Neutrophil (primary cell): ENCODE measurements at regions not wholly inside any gene's neighbourhood (a gene's known extent, or its start where the extent isn't known, plus 50 kb on each side); places are given as distances from the start of the nearest gene placed in this dataset.

Experiments used
- H3K27ac ChIP-seq: fragments of 200-600 bp; sonication (generic); 2 replicates; pipeline ENCODE4 v1.5.1; 2016; ENCODE audit warnings: mild to moderate bottlenecking, moderate library complexity
- H3K27me3 ChIP-seq: fragments of 200-600 bp; sonication (generic); 2 replicates; pipeline ENCODE4 v1.6.0; 2016; ENCODE audit warnings: mild to moderate bottlenecking
- H3K36me3 ChIP-seq: fragments of 200-600 bp; sonication (generic); 2 replicates; pipeline ENCODE4 v1.5.1; 2017
- H3K4me1 ChIP-seq, 2 experiments: fragments of 200-600 bp in 1 of 2; sonication (generic) in 1 of 2; 1 replicate in 1 of 2; 2 replicates in 1 of 2; pipeline versions ENCODE4 v1.5.1 to v1.6.1; 2013 to 2016; ENCODE audit warnings: low read depth in 1 of 2, low read length in 1 of 2, mild to moderate bottlenecking in 1 of 2, moderate library complexity in 1 of 2; ENCODE audit not compliant: control insufficient read depth in 1 of 2, insufficient read depth in 1 of 2
- H3K4me3 ChIP-seq, 2 experiments: fragments of 200-600 bp in 1 of 2; sonication (generic) in 1 of 2; 1 replicate in 1 of 2; 2 replicates in 1 of 2; pipeline ENCODE4 v1.5.1; 2013 to 2016; ENCODE audit warnings: low read depth in 1 of 2, low read length in 1 of 2, mild to moderate bottlenecking in 1 of 2, moderate library complexity in 1 of 2
- H3K9me3 ChIP-seq: fragments of 200-600 bp; sonication (generic); 2 replicates; pipeline ENCODE4 v1.5.1; 2016
- CTCF ChIP-seq: fragments of 200-600 bp; sonication (generic); IDR thresholded peaks from 2 replicates; pipeline ENCODE4 v1.5.1; 2016; ENCODE audit warnings: antibody characterized with exemption

DNA sequence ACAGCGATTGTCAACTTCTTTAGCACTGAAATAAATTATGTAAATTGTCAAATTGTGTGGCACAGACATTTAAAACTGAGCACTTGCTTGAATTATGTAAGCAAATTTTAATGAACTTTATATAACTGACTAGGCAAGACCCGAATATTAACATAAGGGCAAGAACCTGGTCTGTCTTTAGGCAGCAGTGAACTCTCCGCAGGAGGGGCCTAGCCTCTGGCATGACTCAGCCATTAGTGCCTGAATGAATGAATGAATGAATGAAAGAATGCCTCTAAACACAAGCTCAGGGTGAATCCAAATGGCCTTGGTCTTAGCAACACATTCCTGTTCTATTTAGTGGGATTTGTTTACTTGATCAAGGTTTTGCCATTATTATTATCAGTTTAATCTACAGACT, 654.7 kb upstream of the ARGLU1 start:
- Histone ChIP-seq H3K9me3 (no peaks in the 10 kb centered on the region), H3K27me3 (no peaks in the 10 kb centered on the region), H3K4me1 (no peaks in the 10 kb centered on the region), H3K4me3 (no peak overlapping the region), H3K36me3 (no peaks in the 10 kb centered on the region), H3K27ac (no peak overlapping the region)
- TF ChIP-seq CTCF = no peak

- Histone ChIP-seq H3K27me3 (no peaks in the 10 kb centered on the region), H3K36me3 (no peaks in the 10 kb centered on the region), H3K4me1 (no peaks in the 10 kb centered on the region), H3K4me3 (no peak overlapping the region), H3K9me3 (no peaks in the 10 kb centered on the region), H3K27ac (no peak overlapping the region)
- no peak for TF ChIP-seq CTCF
These were observed 652.3 kb upstream of the ARGLU1 start for GRCh38 chr13:107220245-107220644.

DNA sequence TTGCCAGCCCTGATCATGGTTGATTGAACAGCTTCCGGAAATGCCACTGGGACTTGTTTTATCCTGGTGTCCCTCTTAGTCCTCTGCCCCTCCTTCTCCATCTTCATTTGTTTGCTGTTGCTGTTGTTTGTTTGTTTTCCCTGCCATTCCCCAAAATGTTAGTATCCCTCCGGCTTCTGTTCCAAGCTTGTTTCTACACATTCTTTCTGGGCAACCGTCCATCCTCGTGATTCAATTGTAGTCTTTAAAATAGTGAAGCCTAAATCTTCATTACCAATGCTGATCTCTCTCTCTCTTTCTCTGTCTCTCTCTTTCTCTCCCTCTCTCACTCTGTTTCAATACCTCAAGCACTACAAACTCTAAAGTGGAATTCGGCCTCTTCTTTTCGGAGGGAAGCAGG, 649.3 kb upstream of the ARGLU1 start:
- Histone ChIP-seq H3K4me1 (no peaks in the 10 kb centered on the region), H3K27me3 (no peaks in the 10 kb centered on the region), H3K27ac (no peak overlapping the region), H3K9me3 (no peaks in the 10 kb centered on the region), H3K36me3 (no peaks in the 10 kb centered on the region), H3K4me3 (no peak overlapping the region)
- TF ChIP-seq CTCF = no peak

DNA sequence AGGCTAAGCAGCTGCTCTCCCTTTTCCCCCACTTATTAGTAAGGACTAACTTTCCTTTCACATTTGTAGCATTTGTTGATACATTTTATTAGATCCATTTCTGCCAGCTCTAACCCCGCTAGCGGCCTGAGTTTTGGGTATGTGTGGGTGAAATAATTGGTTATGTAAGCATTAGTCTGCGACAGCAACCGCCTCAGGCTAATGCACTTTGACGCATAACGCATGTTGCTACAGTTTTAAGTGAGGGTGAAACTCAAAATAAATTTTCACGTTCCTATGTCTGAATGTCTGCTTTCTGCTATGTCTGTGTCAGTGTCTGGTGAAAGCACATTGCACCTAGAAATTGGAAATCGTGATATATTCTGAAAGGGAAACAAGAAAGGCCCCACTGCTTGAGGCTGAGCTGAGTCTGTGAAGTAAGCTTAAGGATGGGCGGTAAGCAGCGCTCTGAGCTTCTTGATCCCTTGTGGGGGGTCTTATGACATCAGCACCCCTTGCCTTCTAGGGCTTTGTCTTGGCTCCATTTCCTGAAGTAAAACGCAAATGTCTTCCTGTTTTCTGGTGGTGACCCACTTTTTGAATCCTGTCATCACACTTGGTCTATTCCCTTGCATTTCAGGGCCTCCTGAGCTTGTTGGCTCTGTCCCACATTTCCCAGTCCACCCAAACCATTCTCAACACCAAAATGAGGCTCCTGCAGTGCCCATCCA, 648.3 kb upstream of the ARGLU1 start:
- H3K9me3 ChIP-seq = no peaks in the 10 kb centered on the region
- no peak overlapping the region for H3K27ac ChIP-seq
- TF ChIP-seq CTCF = no peak
- H3K36me3 ChIP-seq = no peaks in the 10 kb centered on the region
- H3K4me1 ChIP-seq = no peaks in the 10 kb centered on the region
- H3K4me3 ChIP-seq = no peak overlapping the region
- no peaks in the 10 kb centered on the region for H3K27me3 ChIP-seq

- H3K36me3 ChIP-seq = no peaks in the 10 kb centered on the region
- no peaks in the 10 kb centered on the region for H3K4me1 ChIP-seq
- TF ChIP-seq CTCF = no peak
- no peaks in the 10 kb centered on the region for H3K27me3 ChIP-seq
- H3K4me3 ChIP-seq = no peak overlapping the region
- no peak overlapping the region for H3K27ac ChIP-seq
- no peaks in the 10 kb centered on the region for H3K9me3 ChIP-seq
These were observed 643.1 kb upstream of the ARGLU1 start for GRCh38 chr13:107211073-107211472.

DNA sequence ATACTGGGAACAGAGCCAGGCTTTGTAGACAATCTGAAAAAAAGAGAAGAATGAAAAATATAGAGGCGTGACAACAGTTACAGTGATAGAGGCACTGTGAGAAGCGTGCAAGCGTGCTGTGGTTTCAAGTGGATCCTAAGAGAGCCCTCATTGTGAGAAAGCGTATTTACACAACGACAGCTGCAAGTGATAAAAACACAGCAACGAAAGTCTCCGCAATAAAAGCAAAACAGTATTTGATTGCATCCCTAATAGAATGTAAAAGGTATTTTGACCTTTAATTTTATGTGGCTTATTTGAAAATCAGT, 642.7 kb upstream of the ARGLU1 start:
- Histone ChIP-seq H3K4me1 (no peaks in the 10 kb centered on the region), H3K27me3 (no peaks in the 10 kb centered on the region), H3K27ac (no peak overlapping the region), H3K9me3 (no peaks in the 10 kb centered on the region), H3K36me3 (no peaks in the 10 kb centered on the region), H3K4me3 (no peak overlapping the region)
- no peak for TF ChIP-seq CTCF
